SHP77 treated with DMSO at 0.1 percent for 48 hours (cell line): ENCODE measurements at regions not wholly inside any gene's neighbourhood (a gene's known extent, or its start where the extent isn't known, plus 50 kb on each side); places are given as distances from the start of the nearest gene placed in this dataset.
A peak's percentile ranks its signal among the peaks of the same experiment; 100 is the strongest.
"Not testable (repeated sequence)": the region's sequence is repeated elsewhere in the genome, so short reads cannot be mapped to it uniquely, and the experiment has no call there.

Experiments used
- DNase-seq: peaks from one replicate; lab custom pipeline; 2025; lab: John Stamatoyannopoulos, UW

DNA sequence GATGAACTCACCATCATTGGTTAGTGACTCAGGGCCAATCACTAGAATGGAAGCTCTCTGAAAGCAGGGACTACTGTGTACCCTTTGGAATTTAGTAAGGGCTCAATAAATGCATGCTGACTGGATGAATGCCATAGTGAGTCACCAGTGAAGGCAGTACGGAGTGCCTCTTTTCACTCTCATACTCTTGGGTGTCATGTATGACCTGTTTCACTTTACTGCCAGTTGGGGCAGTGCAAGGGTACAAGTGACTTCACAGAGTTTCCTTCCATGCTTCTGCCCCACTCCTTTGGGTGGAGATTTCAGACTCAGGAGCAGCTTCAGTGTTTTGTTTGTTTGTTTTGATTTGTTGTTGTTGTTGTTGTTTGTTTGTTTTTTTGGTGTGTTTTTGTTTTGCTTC lies 57.7 kb downstream of the SOX3 start:
- no peak for DNase-seq

DNA sequence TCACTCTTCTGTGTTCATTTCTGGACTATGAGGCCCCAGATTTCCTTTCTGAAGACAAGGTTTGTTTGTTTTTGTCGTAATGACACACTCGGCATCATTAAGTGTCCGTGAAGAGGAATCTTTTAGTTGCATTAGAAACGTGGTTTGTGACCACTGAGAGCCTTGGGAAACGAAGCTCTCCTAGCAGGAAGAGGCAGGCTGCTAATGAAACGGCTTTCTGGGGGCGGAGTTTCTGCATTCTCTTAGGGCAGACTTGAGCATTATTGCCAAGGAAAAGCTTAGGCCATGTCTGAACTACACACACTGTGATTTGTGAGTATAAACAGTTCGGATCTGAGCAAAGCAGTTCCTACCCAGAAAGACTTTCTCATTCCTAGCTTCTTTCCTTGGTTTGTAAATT lies 64.0 kb downstream of the SOX3 start:
- no peak for DNase-seq

DNA sequence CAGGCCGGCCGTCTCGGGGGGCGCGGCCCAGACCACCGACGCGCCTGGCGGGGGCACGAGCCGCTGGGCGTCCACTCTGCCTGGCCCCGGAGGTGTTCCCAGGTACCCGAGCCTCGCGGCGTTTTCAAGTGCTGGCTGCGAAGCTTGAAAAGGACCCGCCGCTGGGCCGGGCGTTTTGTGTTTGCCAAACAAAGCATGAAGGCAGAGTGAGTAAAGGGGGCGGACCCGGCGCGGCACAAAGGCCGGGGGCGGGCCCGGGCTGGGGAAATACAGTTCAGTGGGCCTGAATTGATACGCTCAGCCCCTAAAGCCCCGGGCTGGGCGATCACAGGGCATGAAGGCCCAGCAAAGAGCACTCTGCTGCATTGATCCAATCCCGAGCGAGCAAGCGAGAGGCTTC lies 65.4 kb downstream of the SOX3 start:
- no peak for DNase-seq

DNA sequence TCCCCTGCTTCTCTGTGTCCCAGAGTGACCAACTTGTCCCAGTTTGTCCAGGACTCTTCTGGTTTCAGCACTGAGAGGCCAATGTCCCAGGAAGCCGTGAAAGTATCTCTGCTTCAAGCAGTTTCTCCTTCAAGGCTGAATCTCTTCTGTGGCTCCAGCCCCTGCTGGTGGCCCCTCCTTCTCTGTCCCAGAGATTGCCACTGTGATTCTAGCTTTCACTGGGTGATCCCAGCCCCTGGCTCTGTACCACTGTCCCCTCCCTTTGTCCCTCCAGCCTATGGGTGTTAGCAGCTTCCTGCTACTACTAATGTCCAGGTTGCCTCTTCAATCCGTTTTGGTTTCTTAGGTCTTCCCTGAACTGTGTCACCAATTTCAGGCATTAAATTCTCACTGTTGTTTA lies 70.5 kb downstream of the SOX3 start:
- no peak for DNase-seq

DNA sequence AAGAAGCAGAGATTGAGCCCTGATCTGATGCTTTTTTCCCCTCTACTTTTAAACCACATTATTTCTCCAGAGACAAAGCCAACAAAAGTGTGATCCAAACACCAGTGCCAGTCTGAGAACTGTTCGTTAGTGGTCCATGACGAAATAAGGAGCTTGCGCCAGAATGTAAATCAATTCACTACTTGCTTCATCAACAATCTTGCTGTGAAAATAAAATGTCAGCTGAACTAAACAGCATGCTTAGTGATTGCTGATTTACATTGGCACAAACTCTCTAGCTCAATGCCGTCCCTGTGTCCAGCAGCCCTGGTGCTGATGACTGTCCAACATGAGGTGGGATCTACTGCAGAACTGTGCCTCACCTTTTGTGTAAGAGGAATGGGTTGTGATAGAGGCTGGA lies 71.3 kb downstream of the SOX3 start:
- DNase-seq = no peak

DNA sequence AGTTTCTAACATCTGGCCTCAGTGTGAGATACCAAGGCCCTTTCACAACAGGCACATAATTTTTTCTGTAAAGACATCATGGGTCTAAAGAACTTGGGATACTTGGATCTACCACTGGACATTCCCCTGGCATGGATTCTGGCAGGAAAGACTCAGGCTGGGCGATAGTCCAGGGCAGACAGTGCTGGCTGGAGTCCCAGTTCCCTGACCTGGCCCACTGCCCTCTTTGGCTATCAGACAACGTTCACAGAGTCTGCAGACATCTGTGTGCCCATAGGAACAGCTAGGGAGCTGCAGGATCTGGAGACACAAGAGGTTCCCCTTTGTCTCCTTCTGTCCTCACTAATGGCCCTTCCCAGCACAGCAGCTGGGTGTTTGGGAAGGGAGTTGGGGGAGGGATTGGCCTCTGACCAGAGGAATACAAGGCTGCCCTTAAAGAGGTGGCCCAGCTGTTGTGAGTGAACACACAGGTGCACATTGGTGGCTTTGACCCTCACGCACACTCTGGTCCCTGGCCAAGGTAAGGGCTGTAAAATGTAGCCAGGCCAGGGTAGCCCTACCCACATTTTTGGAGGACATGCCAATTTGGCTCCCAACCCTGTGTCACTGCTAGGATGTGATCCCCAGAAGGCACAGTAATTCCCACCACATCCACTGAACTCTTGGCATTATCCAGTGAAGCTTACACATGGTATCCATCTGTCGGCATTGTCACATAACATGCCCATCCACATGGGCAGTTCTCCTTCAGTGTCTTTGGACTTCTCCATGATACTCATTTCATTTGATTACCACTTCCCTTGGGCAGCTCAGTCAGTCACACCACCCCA lies 72.3 kb downstream of the SOX3 start:
- no peak for DNase-seq

DNA sequence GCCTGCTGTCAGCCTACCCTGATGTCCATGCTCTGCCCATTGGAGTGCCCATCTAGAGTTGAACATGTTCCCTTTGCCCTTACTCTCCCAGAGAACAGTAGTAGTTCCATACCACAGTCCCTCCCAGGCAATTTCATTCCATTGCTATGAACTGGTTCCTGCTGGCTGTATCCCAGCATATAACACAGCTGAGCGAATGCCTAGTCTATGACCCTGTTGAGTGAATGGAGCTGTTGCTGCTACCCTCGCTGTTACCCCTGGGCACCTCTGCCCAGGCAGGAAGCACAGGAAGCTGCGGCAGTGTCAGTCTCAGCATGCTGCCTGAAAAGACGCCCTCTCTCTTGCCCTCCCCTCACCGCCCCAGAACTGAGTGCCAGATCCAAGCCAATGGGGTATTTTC lies 73.3 kb downstream of the SOX3 start:
- DNase-seq = no peak

DNA sequence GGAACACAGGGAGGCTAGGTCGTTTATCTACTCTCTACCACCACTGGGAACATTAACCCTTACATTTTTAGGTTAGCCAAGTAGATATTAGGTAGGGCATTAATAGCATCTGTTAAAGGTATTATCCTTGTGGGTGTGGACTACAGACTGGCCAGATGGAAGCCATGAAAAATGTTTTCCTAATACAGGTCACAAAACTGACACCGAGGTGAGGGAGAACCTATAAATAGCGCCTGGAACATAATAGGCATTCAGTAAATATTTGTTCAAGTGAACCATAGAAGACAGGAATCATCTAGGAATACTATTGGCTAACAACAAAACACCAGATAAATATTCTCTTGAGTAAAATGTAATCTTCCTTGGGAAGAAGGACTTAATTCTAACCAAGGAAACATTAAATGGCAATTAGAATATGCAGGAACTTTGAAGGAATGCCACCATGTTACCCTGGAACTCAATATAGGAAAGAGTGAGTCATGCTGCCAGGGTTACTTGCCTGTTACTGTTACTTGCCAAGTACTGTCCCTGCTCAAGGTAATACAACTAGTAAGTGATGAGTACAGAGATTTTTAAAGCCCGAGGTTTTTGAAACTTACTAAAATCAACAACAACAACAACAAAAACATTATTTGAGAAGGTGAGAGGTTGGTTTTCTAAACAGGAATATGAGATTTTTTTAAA lies 79.0 kb downstream of the SOX3 start:
- no peak for DNase-seq

DNA sequence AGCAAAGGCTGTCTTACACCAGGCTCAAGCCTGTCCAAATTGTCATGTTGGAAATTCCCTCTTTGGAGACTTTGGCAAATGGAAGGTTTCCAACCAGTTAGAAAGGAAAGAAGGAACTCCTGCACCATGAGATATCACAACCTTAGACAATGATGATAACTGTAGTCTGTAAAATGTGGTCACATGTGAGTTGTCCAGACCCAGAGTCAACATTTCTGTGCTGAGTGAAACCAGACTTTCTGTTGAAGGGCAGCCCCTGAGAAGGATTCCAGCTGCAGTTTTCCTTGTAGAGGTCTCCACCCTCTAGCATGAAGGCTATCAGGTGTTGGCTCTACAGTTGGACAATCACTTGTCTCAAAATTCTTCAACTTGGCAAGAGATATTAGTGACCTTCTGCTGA lies 82.4 kb downstream of the SOX3 start:
- no peak for DNase-seq

DNA sequence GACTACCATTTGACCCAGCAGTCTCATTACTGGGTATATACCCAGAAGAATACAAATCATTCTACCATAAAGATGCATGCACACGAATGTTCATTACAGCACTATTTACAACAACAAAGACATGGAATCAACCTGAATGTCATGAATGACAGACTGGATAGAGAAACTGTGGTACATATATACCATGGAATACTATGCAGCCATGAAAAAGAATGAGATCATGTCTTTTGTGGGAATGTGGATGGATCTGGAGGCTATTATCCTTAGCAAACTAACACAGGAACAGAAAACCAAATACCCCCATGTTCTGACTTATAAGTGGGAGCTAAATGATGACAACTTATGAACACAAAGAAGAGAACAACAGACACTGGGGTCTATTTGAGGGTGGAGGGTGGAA lies 102.7 kb downstream of the SOX3 start:
- not testable (repeated sequence) for DNase-seq

DNA sequence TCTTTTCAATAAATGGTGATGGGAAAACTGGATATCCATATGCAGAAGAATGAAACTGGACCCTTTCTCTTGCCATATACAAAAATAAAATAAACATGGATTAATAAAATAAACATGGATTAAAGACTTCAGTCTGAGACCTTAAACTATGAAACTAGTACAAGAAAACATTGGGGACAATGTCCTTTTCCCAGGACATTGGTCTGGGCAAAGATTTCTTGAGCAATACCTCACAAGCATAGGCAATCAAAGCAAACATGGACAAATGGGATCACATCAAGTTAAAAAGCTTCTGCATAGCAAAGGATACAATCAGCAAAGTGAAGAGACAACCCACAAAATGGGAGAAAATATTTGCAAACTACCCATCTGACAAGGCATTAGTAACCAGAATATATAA lies 108.5 kb downstream of the SOX3 start:
- DNase-seq = not testable (repeated sequence)

DNA sequence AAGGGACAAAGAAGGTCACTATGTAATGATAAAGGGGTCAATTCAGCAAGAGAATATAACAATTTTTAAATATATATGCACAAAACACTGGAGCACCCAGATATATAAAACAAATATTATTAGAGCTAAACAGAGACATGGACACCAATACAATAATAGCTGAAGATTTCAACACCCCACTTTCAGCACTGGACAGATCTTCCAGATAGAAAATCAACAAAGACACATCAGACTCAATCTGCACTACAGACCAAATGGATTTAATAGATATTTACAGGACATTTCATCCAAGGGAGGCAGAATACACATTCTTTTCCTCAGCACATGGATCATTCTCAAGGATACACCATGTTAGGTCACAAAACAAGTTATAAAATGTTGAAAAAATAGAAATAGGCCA lies 111.4 kb downstream of the SOX3 start:
- DNase-seq = no peak

DNA sequence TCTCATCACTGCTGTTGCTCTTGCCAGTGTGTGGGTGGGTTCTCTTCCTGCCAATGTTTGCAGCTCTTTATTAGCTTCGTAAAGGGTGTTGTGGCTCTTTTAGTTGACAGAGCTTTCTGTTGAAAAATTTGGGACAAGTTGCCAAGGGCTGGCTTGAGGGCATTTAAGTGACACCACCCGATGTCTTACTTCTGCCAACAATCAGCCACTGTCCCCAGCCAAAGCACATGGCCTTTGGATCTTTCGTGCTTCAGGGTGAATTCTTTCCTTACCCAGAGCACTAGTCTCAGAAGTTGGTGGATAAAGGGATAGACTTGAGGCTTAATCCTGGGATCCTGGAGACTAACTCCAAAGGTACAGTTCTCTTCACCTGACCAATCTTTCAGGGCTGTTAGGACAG lies 113.6 kb downstream of the SOX3 start:
- DNase-seq = no peak

DNA sequence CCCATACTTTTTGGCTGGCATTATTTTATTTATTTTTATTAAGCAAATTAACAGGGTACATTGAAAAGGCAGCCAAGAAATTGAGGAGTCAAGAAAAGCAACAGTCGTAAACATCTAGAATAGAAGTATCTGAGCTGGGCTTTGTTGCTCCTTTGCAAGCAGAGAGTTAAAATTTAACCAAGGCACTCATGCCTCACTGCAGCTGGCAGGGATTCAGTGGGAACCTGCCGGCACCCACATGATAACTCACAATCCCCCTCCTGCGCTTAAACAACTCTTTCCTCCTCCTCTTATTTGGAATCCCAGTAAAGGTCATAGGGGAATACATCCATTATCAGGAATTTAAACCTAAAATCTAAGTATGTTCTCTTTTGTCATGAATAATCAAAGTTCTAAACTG lies 115.5 kb downstream of the SOX3 start:
- DNase-seq = no peak

DNA sequence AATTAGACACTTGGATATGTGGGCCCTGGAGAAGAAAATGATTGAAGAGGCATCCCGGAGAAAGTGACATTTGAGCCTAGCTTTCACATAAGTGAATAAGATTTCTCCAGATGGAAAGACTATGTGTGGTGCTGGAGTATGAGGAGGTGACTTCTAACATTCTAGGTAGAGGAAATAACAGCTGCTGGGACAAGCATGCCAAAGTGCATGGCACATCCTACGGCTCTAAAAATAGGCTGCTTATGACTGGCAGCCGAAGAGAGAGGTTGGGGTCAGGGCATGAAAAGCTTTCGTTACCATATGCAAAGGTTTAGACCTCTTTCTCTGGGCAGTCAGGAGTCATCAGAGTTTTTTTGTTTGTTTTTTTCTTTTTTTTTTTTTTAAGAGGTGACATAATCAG lies 142.0 kb downstream of the SOX3 start:
- DNase-seq = no peak

DNA sequence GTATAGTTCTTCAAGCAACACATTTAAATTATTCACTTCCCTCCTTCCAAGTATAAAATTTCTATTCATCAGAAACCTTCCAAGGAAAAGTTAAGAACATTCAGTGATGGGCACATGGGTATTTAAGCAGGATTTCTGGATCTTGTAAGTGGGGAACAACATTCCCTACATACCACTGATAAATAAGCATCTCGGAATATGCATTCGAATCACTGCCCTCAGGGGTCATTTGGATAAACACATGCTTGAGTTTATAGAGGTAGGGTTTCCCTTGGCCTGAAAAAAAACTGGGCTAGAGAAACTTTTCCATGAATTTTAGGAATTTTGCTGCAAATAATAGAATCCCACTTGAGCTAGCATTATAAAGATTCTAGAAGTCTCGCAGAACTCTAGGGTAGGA lies 143.9 kb downstream of the SOX3 start:
- DNase-seq = no peak

DNA sequence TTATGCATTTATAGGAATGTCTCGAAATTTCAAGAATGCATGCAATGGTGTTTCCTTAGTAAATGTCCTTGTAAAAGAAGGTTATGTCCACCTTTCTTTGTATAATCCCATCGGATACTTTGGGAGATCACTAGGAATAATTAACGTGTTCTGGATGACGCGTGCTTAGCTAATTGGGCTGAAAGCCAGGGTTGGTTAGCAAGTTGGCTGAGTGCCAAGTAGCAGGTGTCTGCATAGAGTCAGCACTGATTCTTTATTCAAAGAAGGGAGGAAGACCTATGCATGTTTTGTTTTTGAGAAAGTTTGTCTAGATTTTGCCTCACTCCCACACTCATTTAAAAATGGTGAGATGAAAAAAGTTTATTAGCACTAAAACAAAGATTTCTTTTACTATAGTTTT lies 144.6 kb downstream of the SOX3 start:
- DNase-seq = no peak

DNA sequence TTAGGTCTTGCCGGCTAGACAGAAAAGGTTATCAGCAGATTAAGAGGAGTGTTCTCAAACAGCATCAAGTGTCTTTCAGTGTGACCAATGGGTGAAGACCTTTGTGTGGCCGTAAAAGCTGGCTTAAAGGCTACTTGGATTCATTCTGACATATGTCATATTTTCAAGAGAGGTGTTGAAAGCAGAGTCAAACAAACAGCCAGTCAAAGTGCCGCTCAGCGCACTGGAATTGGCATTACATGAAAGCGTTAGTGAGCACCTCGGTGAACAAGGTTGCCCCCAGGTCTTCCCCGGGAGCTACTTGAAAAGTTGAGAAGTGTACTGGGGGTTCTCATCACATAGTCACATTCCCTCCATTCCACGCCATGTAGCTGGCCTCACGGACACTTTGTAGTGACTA lies 148.9 kb downstream of the SOX3 start:
- no peak for DNase-seq

DNA sequence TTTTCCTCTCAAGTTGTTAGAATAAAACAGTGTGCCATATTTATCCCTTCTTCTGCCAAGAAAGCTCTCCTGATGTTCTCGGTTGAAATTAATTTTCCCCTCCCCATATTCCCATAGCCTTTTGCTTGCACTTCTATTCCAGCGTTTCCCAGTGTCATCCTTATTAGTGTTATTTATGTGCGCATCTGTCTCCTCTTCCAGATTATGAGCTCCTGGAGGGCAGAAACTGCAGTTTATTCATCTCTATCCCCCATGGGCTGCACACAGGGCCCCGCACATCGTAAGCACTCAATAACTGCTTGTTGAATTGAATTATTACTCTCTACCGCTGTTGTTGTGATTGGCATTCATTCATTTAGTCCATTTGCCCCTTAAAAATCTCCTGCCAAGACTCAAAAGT lies 149.4 kb downstream of the SOX3 start:
- no peak for DNase-seq

DNA sequence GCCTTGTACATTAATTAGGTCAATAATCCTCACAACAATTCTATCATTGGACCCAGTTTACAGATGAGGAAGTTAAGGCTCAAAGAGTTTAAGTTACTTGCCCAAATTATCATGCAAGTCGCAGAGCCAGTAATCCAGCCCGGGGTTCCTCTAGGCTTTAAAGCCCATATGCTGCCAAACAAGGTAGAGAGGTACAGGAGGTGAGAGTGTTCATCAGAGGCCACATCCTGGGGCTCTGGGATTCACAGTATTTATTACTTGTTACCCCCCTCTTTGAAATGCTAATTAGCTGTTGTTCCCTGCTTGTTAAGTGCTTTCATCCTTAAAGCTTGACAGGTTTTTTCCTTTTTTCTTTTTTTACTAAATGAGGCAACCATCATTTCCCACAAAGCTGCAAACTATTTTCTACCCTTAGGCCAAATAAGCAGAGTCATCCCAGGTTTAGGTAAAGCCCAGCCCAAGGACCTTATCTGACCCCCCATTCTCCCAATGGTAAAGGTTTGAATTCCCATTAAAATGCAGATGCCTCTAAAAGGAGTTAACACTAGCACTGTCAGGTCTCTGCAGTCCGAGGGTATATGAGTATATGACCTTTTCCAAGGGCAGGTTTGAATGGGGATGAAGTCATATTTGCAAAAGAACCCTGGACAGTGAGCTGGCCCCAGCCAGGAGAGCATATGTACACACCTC lies 150.3 kb downstream of the SOX3 start:
- peak; percentile 7 for DNase-seq

DNA sequence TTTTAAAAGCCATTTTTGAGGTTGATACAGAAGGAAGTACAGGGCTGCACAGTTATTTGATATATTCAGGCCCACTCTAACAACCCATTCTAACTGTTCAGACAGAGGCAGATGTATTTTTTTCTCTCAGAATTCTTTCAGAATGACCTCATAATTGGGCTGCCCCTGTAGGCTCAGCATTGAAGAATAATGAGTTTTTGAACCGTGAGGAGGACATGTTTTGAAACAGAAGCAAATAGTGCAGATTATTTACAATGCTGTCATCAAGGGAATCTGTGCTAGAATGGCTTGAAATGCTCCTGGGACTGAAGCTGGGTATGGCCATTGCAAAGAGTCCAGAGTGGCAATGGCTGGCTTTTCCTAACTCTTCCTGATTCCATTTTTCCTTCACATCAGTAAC lies 158.1 kb downstream of the SOX3 start:
- DNase-seq = no peak

DNA sequence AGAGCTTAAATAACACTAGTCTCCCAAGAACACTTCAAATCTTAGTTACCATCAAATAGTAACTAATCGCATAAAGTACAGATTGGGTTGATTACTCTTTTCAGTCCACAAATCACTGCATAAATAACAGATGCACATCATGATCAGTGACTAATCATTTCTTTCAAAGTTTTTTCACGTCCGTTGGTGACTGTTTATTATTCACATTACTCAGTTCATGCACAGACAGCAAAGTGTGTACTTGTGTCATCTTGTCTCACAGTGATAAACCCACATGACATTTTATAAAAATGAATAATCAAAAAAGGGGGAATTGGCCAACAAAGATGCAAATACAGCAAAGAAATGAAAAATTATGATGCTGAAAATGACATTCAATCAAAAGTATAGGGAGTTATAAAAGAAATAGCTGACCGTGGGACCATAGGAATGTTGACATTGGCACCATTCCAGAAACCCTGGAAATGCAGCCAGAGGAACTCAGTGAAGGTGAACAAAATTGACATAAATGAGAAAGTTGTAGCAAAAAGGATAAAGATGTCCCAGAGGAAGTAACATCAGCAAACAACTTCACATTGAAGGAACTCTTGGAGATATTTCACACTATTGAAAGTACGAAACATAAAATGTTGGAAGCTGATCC lies 161.5 kb downstream of the SOX3 start:
- no peak for DNase-seq

DNA sequence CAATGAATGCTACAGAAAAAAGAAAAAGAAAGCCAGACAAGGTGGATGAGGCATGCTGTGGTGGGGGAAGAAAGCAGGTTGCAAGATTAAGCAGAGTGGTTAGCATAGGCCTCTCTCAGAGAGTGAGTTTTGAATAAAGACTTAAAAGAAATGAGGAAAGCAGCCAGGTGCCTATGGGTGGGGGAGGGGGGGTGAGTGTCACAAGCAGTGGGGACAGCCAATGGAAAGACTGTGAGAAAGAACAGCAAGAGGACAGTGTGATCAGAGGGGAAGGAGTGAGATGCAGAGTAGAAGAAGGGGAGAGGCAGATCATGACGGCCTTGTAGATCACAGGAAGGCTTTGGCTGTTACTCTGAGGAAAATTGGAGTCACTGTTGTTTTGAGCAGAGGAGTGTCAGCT lies 162.5 kb downstream of the SOX3 start:
- no peak for DNase-seq
